ENCODE measurements at regions not wholly inside any gene's neighbourhood (a gene's known extent, or its start where the extent isn't known, plus 50 kb on each side); places are given as distances from the start of the nearest gene placed in this dataset.

DNA sequence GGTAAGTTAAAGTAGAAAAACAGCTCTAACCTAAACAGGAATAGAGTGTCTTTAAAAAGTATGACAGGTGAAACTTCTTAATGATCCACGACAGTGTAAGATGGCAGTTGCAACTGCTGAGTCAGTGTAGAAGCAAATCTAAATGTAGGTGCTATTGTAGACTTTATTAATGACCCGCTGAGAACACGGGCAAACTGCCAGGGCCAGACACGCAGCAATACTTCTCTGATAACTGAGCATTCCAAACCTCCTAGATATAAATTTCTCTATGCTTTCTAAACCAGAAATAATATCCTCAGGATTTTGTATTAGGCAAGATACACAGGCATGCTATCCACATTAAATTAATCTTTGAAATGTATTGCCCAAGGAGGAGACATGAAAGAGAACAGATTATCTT lies 1076.4 kb downstream of the HACE1 start:
- TF ChIP-seq, protein P1, sequence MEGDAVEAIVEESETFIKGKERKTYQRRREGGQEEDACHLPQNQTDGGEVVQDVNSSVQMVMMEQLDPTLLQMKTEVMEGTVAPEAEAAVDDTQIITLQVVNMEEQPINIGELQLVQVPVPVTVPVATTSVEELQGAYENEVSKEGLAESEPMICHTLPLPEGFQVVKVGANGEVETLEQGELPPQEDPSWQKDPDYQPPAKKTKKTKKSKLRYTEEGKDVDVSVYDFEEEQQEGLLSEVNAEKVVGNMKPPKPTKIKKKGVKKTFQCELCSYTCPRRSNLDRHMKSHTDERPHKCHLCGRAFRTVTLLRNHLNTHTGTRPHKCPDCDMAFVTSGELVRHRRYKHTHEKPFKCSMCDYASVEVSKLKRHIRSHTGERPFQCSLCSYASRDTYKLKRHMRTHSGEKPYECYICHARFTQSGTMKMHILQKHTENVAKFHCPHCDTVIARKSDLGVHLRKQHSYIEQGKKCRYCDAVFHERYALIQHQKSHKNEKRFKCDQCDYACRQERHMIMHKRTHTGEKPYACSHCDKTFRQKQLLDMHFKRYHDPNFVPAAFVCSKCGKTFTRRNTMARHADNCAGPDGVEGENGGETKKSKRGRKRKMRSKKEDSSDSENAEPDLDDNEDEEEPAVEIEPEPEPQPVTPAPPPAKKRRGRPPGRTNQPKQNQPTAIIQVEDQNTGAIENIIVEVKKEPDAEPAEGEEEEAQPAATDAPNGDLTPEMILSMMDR (IDR thresholded peaks at IDR 0.05): no peak
- H3K36me3 Mint-ChIP-seq (ENCODE audit: low read depth): no peaks in the 10 kb centered on the region
- no peak overlapping the region for H3K27ac Mint-ChIP-seq
- no peak overlapping the region for H3K4me3 Mint-ChIP-seq
- H3K9me3 Mint-ChIP-seq: no peaks in the 10 kb centered on the region
- H3K4me1 Mint-ChIP-seq (ENCODE audit: low read depth): no peaks in the 10 kb centered on the region
- no peaks in the 10 kb centered on the region for H3K27me3 Mint-ChIP-seq
- CTCF ChIA-PET: no interaction called here
- no peak for ATAC-seq
- intact Hi-C loops (cut with micrococcal nuclease): no loop called here
- no peak for DNase-seq
- POLR2A ChIA-PET: no interaction called here

DNA sequence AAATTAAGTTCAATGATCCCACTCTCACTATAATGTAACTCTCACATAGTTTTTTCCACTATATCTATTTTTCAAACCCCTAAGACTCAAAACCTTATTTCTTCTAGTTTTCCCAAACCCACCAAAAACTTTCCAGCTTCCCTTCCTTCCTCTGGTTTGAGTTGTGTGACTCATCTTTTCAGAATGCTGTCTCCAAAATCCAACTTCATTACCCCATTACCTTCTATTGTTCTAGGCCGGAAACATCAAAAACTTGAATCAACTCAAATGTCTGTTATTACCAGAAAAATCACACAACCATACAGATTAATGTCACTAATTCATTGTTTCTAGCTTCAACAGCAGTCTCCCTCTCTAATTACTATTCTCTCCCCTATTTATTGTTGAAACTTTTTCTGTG lies 1090.3 kb downstream of the HACE1 start:
- DNase-seq (no peak), ATAC-seq (no peak)
- Mint-ChIP-seq H3K4me3 (no peak overlapping the region), H3K36me3 (ENCODE audit: low read depth) (no peaks in the 10 kb centered on the region), H3K27ac (no peak overlapping the region), H3K27me3 (no peaks in the 10 kb centered on the region), H3K9me3 (peaks cover 1% of the 10 kb centered on the region), H3K4me1 (ENCODE audit: low read depth) (no peaks in the 10 kb centered on the region)
- intact Hi-C loops (cut with micrococcal nuclease): no loop called here
- CTCF ChIA-PET: no interaction called here
- TF ChIP-seq, protein P1 (IDR thresholded peaks at IDR 0.05): no peak
- POLR2A ChIA-PET: no interaction called here

DNA sequence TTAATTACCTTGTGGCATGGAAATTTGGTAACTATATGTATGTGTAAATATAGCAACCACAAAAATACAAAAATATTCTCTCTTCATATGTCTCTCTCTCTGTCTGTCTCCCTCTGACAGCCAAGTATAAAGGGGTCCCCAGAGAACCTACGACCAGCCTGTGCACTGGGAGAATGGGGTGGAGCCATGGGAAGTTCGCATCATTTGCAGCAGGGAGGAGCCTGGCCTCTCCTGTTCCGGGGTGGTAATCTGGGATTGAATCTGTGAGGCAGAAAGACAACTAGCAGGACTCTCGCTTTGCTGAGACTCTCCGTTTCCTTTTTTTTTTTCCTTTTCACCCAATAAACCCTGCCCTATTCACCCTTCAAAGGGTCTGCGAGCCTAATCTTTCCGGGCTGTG lies 1109.1 kb downstream of the HACE1 start:
- Mint-ChIP-seq H3K9me3 (peaks cover 1% of the 10 kb centered on the region), H3K4me1 (ENCODE audit: low read depth) (no peaks in the 10 kb centered on the region), H3K27me3 (no peaks in the 10 kb centered on the region), H3K36me3 (ENCODE audit: low read depth) (no peaks in the 10 kb centered on the region), H3K27ac (no peak overlapping the region), H3K4me3 (no peak overlapping the region)
- ATAC-seq (no peak), DNase-seq (no peak)
- POLR2A ChIA-PET: no interaction called here
- TF ChIP-seq, protein P1 (IDR thresholded peaks at IDR 0.05): no peak
- intact Hi-C loops (cut with micrococcal nuclease): no loop called here
- CTCF ChIA-PET: no interaction called here

DNA sequence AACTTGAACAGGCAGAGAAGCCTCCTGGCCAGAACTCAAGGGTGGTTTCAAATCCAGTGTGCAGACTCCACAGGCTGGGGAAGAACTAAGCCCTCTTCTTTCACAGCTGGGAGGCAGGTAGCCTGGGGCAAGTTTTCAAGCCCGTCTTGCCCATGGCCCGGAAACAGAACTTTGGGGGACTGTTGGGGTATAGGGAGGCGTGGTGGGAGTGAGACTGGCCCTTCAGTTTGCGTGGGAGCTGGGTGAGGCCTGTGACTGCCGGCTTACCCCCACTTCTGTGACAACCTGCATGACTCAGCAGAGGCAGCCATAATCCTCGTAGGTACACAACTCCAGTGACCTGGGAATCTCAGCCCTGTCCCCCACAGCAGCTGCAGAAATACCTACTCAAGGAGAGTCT lies 1125.7 kb downstream of the HACE1 start:
- ATAC-seq (no peak), DNase-seq (no peak)
- Mint-ChIP-seq H3K9me3 (no peaks in the 10 kb centered on the region), H3K4me3 (no peak overlapping the region), H3K27me3 (no peaks in the 10 kb centered on the region), H3K27ac (no peak overlapping the region), H3K36me3 (ENCODE audit: low read depth) (no peaks in the 10 kb centered on the region), H3K4me1 (ENCODE audit: low read depth) (no peaks in the 10 kb centered on the region)
- intact Hi-C loops (cut with micrococcal nuclease): no loop called here
- TF ChIP-seq, protein P1 (IDR thresholded peaks at IDR 0.05): no peak
- ChIA-PET CTCF (no interaction called here), POLR2A (no interaction called here)

DNA sequence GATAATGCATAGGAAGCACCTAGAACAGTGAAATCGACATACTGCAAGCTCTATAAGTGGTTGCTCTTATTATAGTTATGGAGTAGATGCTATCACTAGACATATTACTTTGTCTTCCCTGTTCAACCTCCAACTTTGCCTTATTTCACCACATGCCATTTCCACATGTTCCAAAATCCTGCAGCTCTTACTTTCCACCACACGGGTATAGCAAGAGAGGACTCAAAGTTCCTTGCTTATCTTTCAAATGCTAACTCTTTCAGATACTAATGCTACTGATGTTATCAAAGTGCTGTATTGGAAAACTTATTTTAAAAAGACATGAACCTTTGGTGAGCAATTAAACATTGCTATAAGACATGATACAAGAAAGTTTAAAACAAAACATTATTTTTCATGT lies 1130.1 kb downstream of the HACE1 start:
- Mint-ChIP-seq H3K4me1 (ENCODE audit: low read depth) (no peaks in the 10 kb centered on the region), H3K27me3 (no peaks in the 10 kb centered on the region), H3K9me3 (no peaks in the 10 kb centered on the region), H3K4me3 (no peak overlapping the region), H3K36me3 (ENCODE audit: low read depth) (no peaks in the 10 kb centered on the region), H3K27ac (no peak overlapping the region)
- TF ChIP-seq, protein P1 (IDR thresholded peaks at IDR 0.05): no peak
- ChIA-PET CTCF (no interaction called here), POLR2A (no interaction called here)
- DNase-seq: no peak
- no peak for ATAC-seq
- intact Hi-C loops (cut with micrococcal nuclease): no loop called here

Data from activated CD8-positive, alpha-beta T cell treated with anti-CD3 and anti-CD28 coated beads for 36 hours (primary cell).